ENCODE measurements at regions not wholly inside any gene's neighbourhood (a gene's known extent, or its start where the extent isn't known, plus 50 kb on each side); places are given as distances from the start of the nearest gene placed in this dataset.

GRCh38 chr11:115848611-115849010 lies 344.4 kb upstream of the CADM1 start:
- no peaks in the 10 kb centered on the region for H3K9me3 ChIP-seq (ENCODE audit: control insufficient read depth in 2 of 2, insufficient read depth in 1 of 2, low read depth in 1 of 2, low read length in 1 of 2)
- H3K27ac ChIP-seq (ENCODE audit: low read depth in 2 of 2, low read length in 1 of 2): no peak overlapping the region
- no peaks in the 10 kb centered on the region for H3K4me1 ChIP-seq (ENCODE audit: control insufficient read depth in 2 of 2, insufficient read depth in 2 of 2, low read length in 1 of 2)
- no peak overlapping the region for H3K4me3 ChIP-seq (ENCODE audit: low read depth in 1 of 2, low read length in 2 of 2)
- H3K36me3 ChIP-seq (ENCODE audit: control insufficient read depth in 2 of 2, insufficient read depth in 2 of 2, low read length in 1 of 2): no peaks in the 10 kb centered on the region
- no peaks in the 10 kb centered on the region for H3K27me3 ChIP-seq (ENCODE audit: control insufficient read depth in 1 of 2, insufficient read depth in 2 of 2, low read length in 2 of 2)
- 44 to 59% methylated on average over 1 of the region's 1 CpG for WGBS, 2 donors

DNA sequence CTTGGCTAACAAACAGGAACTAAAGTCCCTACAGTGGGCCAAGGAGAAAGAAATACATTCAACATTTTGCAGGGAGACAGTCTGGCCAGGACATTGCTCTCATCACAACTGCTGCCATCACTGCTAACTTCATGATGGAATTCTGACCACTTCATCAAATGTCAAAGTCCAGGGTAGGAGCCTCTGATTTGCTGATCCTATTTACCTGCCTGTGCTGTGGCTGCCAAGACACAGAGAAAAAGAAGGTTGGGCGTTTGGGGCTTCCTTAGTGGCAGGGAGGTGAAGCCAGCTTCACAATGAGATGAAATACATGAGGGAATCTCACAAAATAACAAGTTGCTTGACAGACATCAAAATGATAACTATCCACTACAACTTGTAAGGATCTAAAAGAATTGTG lies 343.9 kb upstream of the CADM1 start:
- Histone ChIP-seq H3K27ac (ENCODE audit: low read depth in 2 of 2, low read length in 1 of 2) (no peak overlapping the region), H3K27me3 (ENCODE audit: control insufficient read depth in 1 of 2, insufficient read depth in 2 of 2, low read length in 2 of 2) (no peaks in the 10 kb centered on the region), H3K4me3 (ENCODE audit: low read depth in 1 of 2, low read length in 2 of 2) (no peak overlapping the region), H3K9me3 (ENCODE audit: control insufficient read depth in 2 of 2, insufficient read depth in 1 of 2, low read depth in 1 of 2, low read length in 1 of 2) (no peaks in the 10 kb centered on the region), H3K36me3 (ENCODE audit: control insufficient read depth in 2 of 2, insufficient read depth in 2 of 2, low read length in 1 of 2) (no peaks in the 10 kb centered on the region), H3K4me1 (ENCODE audit: control insufficient read depth in 2 of 2, insufficient read depth in 2 of 2, low read length in 1 of 2) (no peaks in the 10 kb centered on the region)
- 12 to 25% methylated on average over 1 of the region's 1 CpG for WGBS, 2 donors

DNA sequence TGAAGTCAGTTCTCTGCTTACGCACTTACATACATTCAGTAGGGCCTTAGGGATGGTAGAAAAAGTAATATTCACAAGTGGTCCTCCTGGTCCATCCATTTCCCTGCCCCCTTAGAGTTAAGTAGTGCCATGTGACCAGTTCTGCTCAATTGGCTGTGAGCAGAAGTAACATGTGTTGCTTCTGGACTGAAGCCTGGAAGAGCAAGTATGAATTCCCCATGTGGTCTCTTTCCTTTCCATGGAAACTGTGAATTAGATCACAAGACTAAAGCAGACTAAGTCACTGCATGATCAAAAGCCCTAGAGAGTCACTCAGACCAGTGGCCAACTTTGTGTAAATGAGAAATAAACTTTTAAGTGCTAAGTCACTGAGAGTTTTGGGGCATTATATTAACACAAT lies 341.7 kb upstream of the CADM1 start:
- WGBS, 2 donors: 96 to 98% methylated on average over 1 of the region's 1 CpG
- Histone ChIP-seq H3K36me3 (ENCODE audit: control insufficient read depth in 2 of 2, insufficient read depth in 2 of 2, low read length in 1 of 2) (no peaks in the 10 kb centered on the region), H3K27ac (ENCODE audit: low read depth in 2 of 2, low read length in 1 of 2) (no peak overlapping the region), H3K27me3 (ENCODE audit: control insufficient read depth in 1 of 2, insufficient read depth in 2 of 2, low read length in 2 of 2) (no peaks in the 10 kb centered on the region), H3K9me3 (ENCODE audit: control insufficient read depth in 2 of 2, insufficient read depth in 1 of 2, low read depth in 1 of 2, low read length in 1 of 2) (no peaks in the 10 kb centered on the region), H3K4me1 (ENCODE audit: control insufficient read depth in 2 of 2, insufficient read depth in 2 of 2, low read length in 1 of 2) (no peaks in the 10 kb centered on the region), H3K4me3 (ENCODE audit: low read depth in 1 of 2, low read length in 2 of 2) (no peak overlapping the region)

DNA sequence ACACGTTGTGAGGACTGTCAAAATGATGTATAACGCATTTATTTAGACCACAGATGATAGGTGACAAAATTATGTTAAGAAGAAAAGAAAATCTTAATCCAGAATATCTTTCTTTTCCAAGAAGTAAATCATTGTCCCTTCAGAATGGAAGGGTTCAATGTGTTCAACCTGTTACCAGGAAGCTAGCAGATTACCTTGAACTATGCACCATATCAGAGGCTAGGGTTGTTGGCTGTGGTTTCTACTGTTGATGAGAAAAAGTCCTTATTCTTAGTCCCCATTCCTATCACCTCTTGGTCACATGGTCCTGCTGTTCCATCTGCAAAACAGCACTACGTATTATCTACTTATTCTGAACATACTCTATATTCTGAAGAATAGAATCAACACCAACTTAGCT lies 339.5 kb upstream of the CADM1 start:
- no peaks in the 10 kb centered on the region for H3K36me3 ChIP-seq (ENCODE audit: control insufficient read depth in 2 of 2, insufficient read depth in 2 of 2, low read length in 1 of 2)
- H3K4me1 ChIP-seq (ENCODE audit: control insufficient read depth in 2 of 2, insufficient read depth in 2 of 2, low read length in 1 of 2): no peaks in the 10 kb centered on the region
- no peak overlapping the region for H3K27ac ChIP-seq (ENCODE audit: low read depth in 2 of 2, low read length in 1 of 2)
- no peaks in the 10 kb centered on the region for H3K27me3 ChIP-seq (ENCODE audit: control insufficient read depth in 1 of 2, insufficient read depth in 2 of 2, low read length in 2 of 2)
- no peaks in the 10 kb centered on the region for H3K9me3 ChIP-seq (ENCODE audit: control insufficient read depth in 2 of 2, insufficient read depth in 1 of 2, low read depth in 1 of 2, low read length in 1 of 2)
- WGBS, 2 donors: 71 to 79% methylated on average over 3 of the region's 3 CpGs
- H3K4me3 ChIP-seq (ENCODE audit: low read depth in 1 of 2, low read length in 2 of 2): no peak overlapping the region

GRCh38 chr11:115843111-115843510 lies 338.9 kb upstream of the CADM1 start:
- H3K36me3 ChIP-seq (ENCODE audit: control insufficient read depth in 2 of 2, insufficient read depth in 2 of 2, low read length in 1 of 2): no peaks in the 10 kb centered on the region
- no peaks in the 10 kb centered on the region for H3K9me3 ChIP-seq (ENCODE audit: control insufficient read depth in 2 of 2, insufficient read depth in 1 of 2, low read depth in 1 of 2, low read length in 1 of 2)
- H3K4me3 ChIP-seq (ENCODE audit: low read depth in 1 of 2, low read length in 2 of 2): no peak overlapping the region
- H3K27ac ChIP-seq (ENCODE audit: low read depth in 2 of 2, low read length in 1 of 2): no peak overlapping the region
- no peaks in the 10 kb centered on the region for H3K27me3 ChIP-seq (ENCODE audit: control insufficient read depth in 1 of 2, insufficient read depth in 2 of 2, low read length in 2 of 2)
- no peaks in the 10 kb centered on the region for H3K4me1 ChIP-seq (ENCODE audit: control insufficient read depth in 2 of 2, insufficient read depth in 2 of 2, low read length in 1 of 2)
- 45 to 48% methylated on average over 1 of the region's 1 CpG for WGBS, 2 donors

GRCh38 chr11:115820026-115820425 lies 315.8 kb upstream of the CADM1 start:
- H3K9me3 ChIP-seq (ENCODE audit: control insufficient read depth in 2 of 2, insufficient read depth in 1 of 2, low read depth in 1 of 2, low read length in 1 of 2): peaks cover 0 to 3% of the 10 kb centered on the region in 2 donors
- H3K4me3 ChIP-seq (ENCODE audit: low read depth in 1 of 2, low read length in 2 of 2): no peak overlapping the region
- no peaks in the 10 kb centered on the region for H3K4me1 ChIP-seq (ENCODE audit: control insufficient read depth in 2 of 2, insufficient read depth in 2 of 2, low read length in 1 of 2)
- no peak overlapping the region for H3K27ac ChIP-seq (ENCODE audit: low read depth in 2 of 2, low read length in 1 of 2)
- no peaks in the 10 kb centered on the region for H3K36me3 ChIP-seq (ENCODE audit: control insufficient read depth in 2 of 2, insufficient read depth in 2 of 2, low read length in 1 of 2)
- WGBS, 2 donors: 84 to 90% methylated on average over 1 of the region's 1 CpG
- no peaks in the 10 kb centered on the region for H3K27me3 ChIP-seq (ENCODE audit: control insufficient read depth in 1 of 2, insufficient read depth in 2 of 2, low read length in 2 of 2)

GRCh38 chr11:115819014-115819413 lies 314.8 kb upstream of the CADM1 start:
- 76 to 83% methylated on average over 3 of the region's 3 CpGs for WGBS, 2 donors
- H3K27me3 ChIP-seq (ENCODE audit: control insufficient read depth in 1 of 2, insufficient read depth in 2 of 2, low read length in 2 of 2): no peaks in the 10 kb centered on the region
- no peaks in the 10 kb centered on the region for H3K4me1 ChIP-seq (ENCODE audit: control insufficient read depth in 2 of 2, insufficient read depth in 2 of 2, low read length in 1 of 2)
- no peaks in the 10 kb centered on the region for H3K36me3 ChIP-seq (ENCODE audit: control insufficient read depth in 2 of 2, insufficient read depth in 2 of 2, low read length in 1 of 2)
- no peak overlapping the region for H3K27ac ChIP-seq (ENCODE audit: low read depth in 2 of 2, low read length in 1 of 2)
- H3K9me3 ChIP-seq (ENCODE audit: control insufficient read depth in 2 of 2, insufficient read depth in 1 of 2, low read depth in 1 of 2, low read length in 1 of 2): peaks cover 0 to 3% of the 10 kb centered on the region in 2 donors
- H3K4me3 ChIP-seq (ENCODE audit: low read depth in 1 of 2, low read length in 2 of 2): no peak overlapping the region

GRCh38 chr11:115817844-115818468 lies 313.7 kb upstream of the CADM1 start:
- Histone ChIP-seq H3K27ac (ENCODE audit: low read depth in 2 of 2, low read length in 1 of 2) (no peak overlapping the region), H3K36me3 (ENCODE audit: control insufficient read depth in 2 of 2, insufficient read depth in 2 of 2, low read length in 1 of 2) (no peaks in the 10 kb centered on the region), H3K4me3 (ENCODE audit: low read depth in 1 of 2, low read length in 2 of 2) (no peak overlapping the region), H3K4me1 (ENCODE audit: control insufficient read depth in 2 of 2, insufficient read depth in 2 of 2, low read length in 1 of 2) (no peaks in the 10 kb centered on the region), H3K9me3 (ENCODE audit: control insufficient read depth in 2 of 2, insufficient read depth in 1 of 2, low read depth in 1 of 2, low read length in 1 of 2) (peaks cover 0 to 3% of the 10 kb centered on the region in 2 donors), H3K27me3 (ENCODE audit: control insufficient read depth in 1 of 2, insufficient read depth in 2 of 2, low read length in 2 of 2) (no peaks in the 10 kb centered on the region)
- 53 to 55% methylated on average over 6 of the region's 6 CpGs for WGBS, 2 donors

GRCh38 chr11:115808351-115808940 lies 304.2 kb upstream of the CADM1 start:
- peaks cover 8 to 9% of the 10 kb centered on the region in 2 donors for H3K9me3 ChIP-seq (ENCODE audit: control insufficient read depth in 2 of 2, insufficient read depth in 1 of 2, low read depth in 1 of 2, low read length in 1 of 2)
- WGBS, 2 donors: 68 to 85% methylated on average over 3 of the region's 3 CpGs
- H3K36me3 ChIP-seq (ENCODE audit: control insufficient read depth in 2 of 2, insufficient read depth in 2 of 2, low read length in 1 of 2): no peaks in the 10 kb centered on the region

DNA sequence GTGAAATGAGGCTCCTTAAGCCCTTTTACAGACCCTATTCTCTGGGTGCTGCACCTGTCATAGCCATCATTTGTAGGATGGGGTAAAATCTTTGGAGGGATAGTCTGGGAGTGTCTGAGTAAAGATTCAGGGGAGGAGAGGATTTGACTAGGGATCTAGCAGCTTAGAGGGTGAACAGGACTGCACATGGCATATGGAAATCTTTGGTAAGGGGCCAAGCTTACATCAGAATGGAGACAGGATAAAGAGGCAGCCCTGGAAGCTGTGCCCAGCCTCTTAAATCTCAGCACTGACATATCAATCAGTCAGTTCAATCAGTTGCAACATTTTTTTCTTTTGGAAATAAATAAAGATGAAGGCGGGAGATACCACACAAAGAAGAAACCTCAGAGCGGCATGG lies 301.8 kb upstream of the CADM1 start:
- Histone ChIP-seq H3K9me3 (ENCODE audit: control insufficient read depth in 2 of 2, insufficient read depth in 1 of 2, low read depth in 1 of 2, low read length in 1 of 2) (peaks cover 8 to 9% of the 10 kb centered on the region in 2 donors), H3K27ac (ENCODE audit: low read depth in 2 of 2, low read length in 1 of 2) (no peak overlapping the region)
- WGBS, 2 donors: 93% methylated on average over 2 of the region's 2 CpGs

More at GRCh38 chr11:115808351-115808940, 304.2 kb upstream of the CADM1 start:
- Histone ChIP-seq H3K27me3 (ENCODE audit: control insufficient read depth in 1 of 2, insufficient read depth in 2 of 2, low read length in 2 of 2) (no peaks in the 10 kb centered on the region), H3K4me3 (ENCODE audit: low read depth in 1 of 2, low read length in 2 of 2) (no peak overlapping the region), H3K4me1 (ENCODE audit: control insufficient read depth in 2 of 2, insufficient read depth in 2 of 2, low read length in 1 of 2) (no peaks in the 10 kb centered on the region), H3K27ac (ENCODE audit: low read depth in 2 of 2, low read length in 1 of 2) (no peak overlapping the region)

More for the DNA sequence above, 301.8 kb upstream of the CADM1 start:
- Histone ChIP-seq H3K4me3 (ENCODE audit: low read depth in 1 of 2, low read length in 2 of 2) (no peak overlapping the region), H3K4me1 (ENCODE audit: control insufficient read depth in 2 of 2, insufficient read depth in 2 of 2, low read length in 1 of 2) (no peaks in the 10 kb centered on the region), H3K36me3 (ENCODE audit: control insufficient read depth in 2 of 2, insufficient read depth in 2 of 2, low read length in 1 of 2) (no peaks in the 10 kb centered on the region), H3K27me3 (ENCODE audit: control insufficient read depth in 1 of 2, insufficient read depth in 2 of 2, low read length in 2 of 2) (no peaks in the 10 kb centered on the region)
